ENCODE measurements at regions not wholly inside any gene's neighbourhood (a gene's known extent, or its start where the extent isn't known, plus 50 kb on each side); places are given as distances from the start of the nearest gene placed in this dataset.

- no peak overlapping the region for H3K4me3 ChIP-seq
- DNase-seq (peak in 1 of 3 donors; percentile 12), ATAC-seq (ENCODE audit: insufficient read depth, low FRiP score) (no peak)
- H3K36me3 ChIP-seq (ENCODE audit: control insufficient read depth in 4 of 4, insufficient read depth in 4 of 4, low read length in 4 of 4): no peaks in the 10 kb centered on the region
- no peak overlapping the region for H3K9ac ChIP-seq (ENCODE audit: insufficient read depth in 1 of 2, low read length in 2 of 2)
- TF ChIP-seq, protein P1, sequence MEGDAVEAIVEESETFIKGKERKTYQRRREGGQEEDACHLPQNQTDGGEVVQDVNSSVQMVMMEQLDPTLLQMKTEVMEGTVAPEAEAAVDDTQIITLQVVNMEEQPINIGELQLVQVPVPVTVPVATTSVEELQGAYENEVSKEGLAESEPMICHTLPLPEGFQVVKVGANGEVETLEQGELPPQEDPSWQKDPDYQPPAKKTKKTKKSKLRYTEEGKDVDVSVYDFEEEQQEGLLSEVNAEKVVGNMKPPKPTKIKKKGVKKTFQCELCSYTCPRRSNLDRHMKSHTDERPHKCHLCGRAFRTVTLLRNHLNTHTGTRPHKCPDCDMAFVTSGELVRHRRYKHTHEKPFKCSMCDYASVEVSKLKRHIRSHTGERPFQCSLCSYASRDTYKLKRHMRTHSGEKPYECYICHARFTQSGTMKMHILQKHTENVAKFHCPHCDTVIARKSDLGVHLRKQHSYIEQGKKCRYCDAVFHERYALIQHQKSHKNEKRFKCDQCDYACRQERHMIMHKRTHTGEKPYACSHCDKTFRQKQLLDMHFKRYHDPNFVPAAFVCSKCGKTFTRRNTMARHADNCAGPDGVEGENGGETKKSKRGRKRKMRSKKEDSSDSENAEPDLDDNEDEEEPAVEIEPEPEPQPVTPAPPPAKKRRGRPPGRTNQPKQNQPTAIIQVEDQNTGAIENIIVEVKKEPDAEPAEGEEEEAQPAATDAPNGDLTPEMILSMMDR (IDR thresholded peaks at IDR 0.05; ENCODE audit: control extremely low read depth, extremely low read depth): no peak
- no peaks in the 10 kb centered on the region for H3K4me1 ChIP-seq (ENCODE audit: control insufficient read depth in 5 of 5, insufficient read depth in 5 of 5, low read length in 5 of 5)
- H3K27ac ChIP-seq (ENCODE audit: low read depth in 1 of 2, low read length in 1 of 2): no peak overlapping the region
- no peaks in the 10 kb centered on the region for H3K9me3 ChIP-seq (ENCODE audit: control insufficient read depth in 4 of 4, insufficient read depth in 3 of 4, low read length in 3 of 4)
- 87 to 89% methylated on average over 7 of the region's 7 CpGs for WGBS, 2 donors
- H3K27me3 ChIP-seq (ENCODE audit: control insufficient read depth in 3 of 3, insufficient read depth in 3 of 3, low read length in 2 of 3): no peaks in the 10 kb centered on the region
These were observed 172.8 kb upstream of the CXCL12 start for GRCh38 chr10:44557596-44558191.

DNA sequence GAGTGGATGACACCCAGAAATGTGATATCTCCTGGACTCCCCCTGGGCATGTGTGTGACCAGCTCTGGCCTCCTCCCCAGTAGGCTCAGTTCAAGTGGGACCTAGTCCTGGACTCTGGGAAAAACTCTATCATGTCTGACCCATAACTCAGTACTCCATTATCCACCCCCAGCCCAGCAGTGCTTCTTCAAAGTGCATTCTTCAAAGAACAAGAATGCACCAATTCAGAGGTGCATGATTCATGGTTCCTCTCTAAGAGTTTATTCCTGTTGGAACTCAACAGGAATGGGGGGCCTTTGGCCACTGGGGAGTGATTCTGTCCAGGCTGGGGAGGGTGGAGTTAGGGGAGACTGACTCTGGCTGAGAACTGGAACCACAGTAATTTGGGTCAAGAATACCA, 173.6 kb upstream of the CXCL12 start:
- TF ChIP-seq, protein P1 (IDR thresholded peaks at IDR 0.05; ENCODE audit: control extremely low read depth, extremely low read depth): no peak
- Histone ChIP-seq H3K9ac (ENCODE audit: insufficient read depth in 1 of 2, low read length in 2 of 2) (no peak overlapping the region), H3K4me3 (no peak overlapping the region), H3K9me3 (ENCODE audit: control insufficient read depth in 4 of 4, insufficient read depth in 3 of 4, low read length in 3 of 4) (no peaks in the 10 kb centered on the region), H3K27me3 (ENCODE audit: control insufficient read depth in 3 of 3, insufficient read depth in 3 of 3, low read length in 2 of 3) (no peaks in the 10 kb centered on the region), H3K27ac (ENCODE audit: low read depth in 1 of 2, low read length in 1 of 2) (no peak overlapping the region), H3K4me1 (ENCODE audit: control insufficient read depth in 5 of 5, insufficient read depth in 5 of 5, low read length in 5 of 5) (no peaks in the 10 kb centered on the region), H3K36me3 (ENCODE audit: control insufficient read depth in 4 of 4, insufficient read depth in 4 of 4, low read length in 4 of 4) (no peaks in the 10 kb centered on the region)
- DNase-seq: no peak
- ATAC-seq (ENCODE audit: insufficient read depth, low FRiP score): no peak

- no peaks in the 10 kb centered on the region for H3K4me1 ChIP-seq (ENCODE audit: control insufficient read depth in 5 of 5, insufficient read depth in 5 of 5, low read length in 5 of 5)
- no peaks in the 10 kb centered on the region for H3K9me3 ChIP-seq (ENCODE audit: control insufficient read depth in 4 of 4, insufficient read depth in 3 of 4, low read length in 3 of 4)
- no peaks in the 10 kb centered on the region for H3K36me3 ChIP-seq (ENCODE audit: control insufficient read depth in 4 of 4, insufficient read depth in 4 of 4, low read length in 4 of 4)
- no peak overlapping the region for H3K4me3 ChIP-seq
- no peak for ATAC-seq (ENCODE audit: insufficient read depth, low FRiP score)
- 93 to 96% methylated on average over 1 of the region's 1 CpG for WGBS, 2 donors
- TF ChIP-seq, protein P1 (IDR thresholded peaks at IDR 0.05; ENCODE audit: control extremely low read depth, extremely low read depth): no peak
- DNase-seq: no peak
- H3K27ac ChIP-seq (ENCODE audit: low read depth in 1 of 2, low read length in 1 of 2): no peak overlapping the region
- H3K9ac ChIP-seq (ENCODE audit: insufficient read depth in 1 of 2, low read length in 2 of 2): no peak overlapping the region
- no peaks in the 10 kb centered on the region for H3K27me3 ChIP-seq (ENCODE audit: control insufficient read depth in 3 of 3, insufficient read depth in 3 of 3, low read length in 2 of 3)
These were observed 179.5 kb upstream of the CXCL12 start for GRCh38 chr10:44564361-44564760.

- DNase-seq: no peak
- no peaks in the 10 kb centered on the region for H3K36me3 ChIP-seq (ENCODE audit: control insufficient read depth in 4 of 4, insufficient read depth in 4 of 4, low read length in 4 of 4)
- H3K9me3 ChIP-seq (ENCODE audit: control insufficient read depth in 4 of 4, insufficient read depth in 3 of 4, low read length in 3 of 4): no peaks in the 10 kb centered on the region
- H3K27ac ChIP-seq (ENCODE audit: low read depth in 1 of 2, low read length in 1 of 2): no peak overlapping the region
- no peaks in the 10 kb centered on the region for H3K4me1 ChIP-seq (ENCODE audit: control insufficient read depth in 5 of 5, insufficient read depth in 5 of 5, low read length in 5 of 5)
- H3K27me3 ChIP-seq (ENCODE audit: control insufficient read depth in 3 of 3, insufficient read depth in 3 of 3, low read length in 2 of 3): no peaks in the 10 kb centered on the region
- H3K4me3 ChIP-seq: no peak overlapping the region
- H3K9ac ChIP-seq (ENCODE audit: insufficient read depth in 1 of 2, low read length in 2 of 2): no peak overlapping the region
- ATAC-seq (ENCODE audit: insufficient read depth, low FRiP score): no peak
- WGBS, 2 donors: 60 to 85% methylated on average over 3 of the region's 3 CpGs
- TF ChIP-seq, protein P1 (IDR thresholded peaks at IDR 0.05; ENCODE audit: control extremely low read depth, extremely low read depth): no peak
These were observed 179.9 kb upstream of the CXCL12 start for GRCh38 chr10:44564790-44565189.
